IMR-90 (cell line): ENCODE measurements at regions not wholly inside any gene's neighbourhood (a gene's known extent, or its start where the extent isn't known, plus 50 kb on each side); places are given as distances from the start of the nearest gene placed in this dataset.

Source experiments
- ATAC-seq: fragments of 200-7000 bp; cut with Tn5 transposase; 2 replicates; pipeline ENCODE4 v1.9.1; 2020; ENCODE audit warnings: low read depth, mild to moderate bottlenecking, moderate library complexity
- BruUV-seq: library from RNA; stranded (reverse); fragments of 400-500 nt; replicated peaks from 2 replicates; lab custom pipeline; 2021; lab: Mats Ljungman, UMichigan
- CTCF ChIA-PET: fragments of 300-600 bp; formaldehyde crosslinking; extraction: SDS; loops from one replicate; lab custom pipeline; 2021; ENCODE audit warnings: antibody characterized with exemption; lab: Yijun Ruan, JAX
- POLR2A ChIA-PET: fragments of 300-600 bp; sonication (Branson Sonifier 250); formaldehyde crosslinking; loops from one replicate; lab custom pipeline; 2022; ENCODE audit warnings: antibody characterized with exemption; ENCODE audit not compliant: unreplicated experiment; lab: Charles Lee
- DNase-seq: peaks from one replicate; pipeline ENCODE4 v3.0.0; 2013
- H2AFZ ChIP-seq: replicated peaks from 2 replicates; pipeline ENCODE3; 2013; ENCODE audit warnings: low read length, mild to moderate bottlenecking; ENCODE audit not compliant: poor library complexity
- H2AK5ac ChIP-seq: 2 replicates; pipeline ENCODE4 v1.6.1; 2013; ENCODE audit warnings: low read depth, low read length, inconsistent platforms
- H2AK9ac ChIP-seq: replicated peaks from 2 replicates; pipeline ENCODE3; 2013; ENCODE audit warnings: mild to moderate bottlenecking, low read depth, low read length, moderate library complexity; ENCODE audit not compliant: poor library complexity
- H2BK120ac ChIP-seq: 2 replicates; pipeline ENCODE4 v1.6.1; 2013; ENCODE audit warnings: low read depth, low read length, inconsistent platforms
- H2BK15ac ChIP-seq: 3 replicates; pipeline ENCODE4 v1.6.1; 2013; ENCODE audit warnings: low read depth, low read length, inconsistent platforms
- H2BK20ac ChIP-seq: 2 replicates; pipeline ENCODE4 v1.6.1; 2013; ENCODE audit warnings: low read depth, mild to moderate bottlenecking, inconsistent platforms, low read length, moderate library complexity
- H2BK5ac ChIP-seq: 2 replicates; pipeline ENCODE4 v1.6.1; 2013; ENCODE audit warnings: mild to moderate bottlenecking, low read depth, low read length, inconsistent platforms; ENCODE audit not compliant: poor library complexity, severe bottlenecking
- H3K14ac ChIP-seq: replicated peaks from 2 replicates; pipeline ENCODE4 v1.6.1; 2013; ENCODE audit warnings: low read depth, low read length, inconsistent platforms
- H3K18ac ChIP-seq: 2 replicates; pipeline ENCODE4 v1.6.1; 2013; ENCODE audit warnings: low read depth, low read length, control low read depth
- H3K23ac ChIP-seq: 2 replicates; pipeline ENCODE4 v1.6.1; 2013; ENCODE audit warnings: low read depth, low read length, inconsistent platforms
- H3K27ac ChIP-seq: 2 replicates; pipeline ENCODE4 v1.5.1; 2013; ENCODE audit warnings: mild to moderate bottlenecking, control low read depth, low read length; ENCODE audit not compliant: insufficient read depth
- H3K27me3 ChIP-seq: 2 replicates; pipeline ENCODE4 v1.6.1; 2013; ENCODE audit warnings: low read length; ENCODE audit not compliant: control insufficient read depth, insufficient read depth
- H3K36me3 ChIP-seq: 2 replicates; pipeline ENCODE4 v1.6.1; 2013; ENCODE audit warnings: low read length, mixed read lengths; ENCODE audit not compliant: control insufficient read depth, insufficient read depth
- H3K4ac ChIP-seq: 2 replicates; pipeline ENCODE4 v1.6.1; 2013; ENCODE audit warnings: low read depth, low read length, inconsistent platforms
- H3K4me1 ChIP-seq: 2 replicates; pipeline ENCODE4 v1.6.1; 2013; ENCODE audit warnings: low read length, mixed read lengths; ENCODE audit not compliant: control insufficient read depth, insufficient read depth
- H3K4me2 ChIP-seq: 2 replicates; pipeline ENCODE4 v1.6.1; 2013; ENCODE audit warnings: low read depth, mild to moderate bottlenecking, control low read depth, low read length, moderate library complexity
- H3K4me3 ChIP-seq: 2 replicates; pipeline ENCODE4 v1.5.1; 2013; ENCODE audit warnings: low read depth, mild to moderate bottlenecking, control low read depth, low read length, moderate library complexity; ENCODE audit not compliant: insufficient read depth
- H3K56ac ChIP-seq: 2 replicates; pipeline ENCODE4 v1.6.1; 2013; ENCODE audit warnings: low read length, inconsistent platforms; ENCODE audit not compliant: insufficient read depth; ENCODE audit errors: extremely low read depth
- H3K79me1 ChIP-seq, 2 experiments: 2 replicates each; pipeline ENCODE4 v1.6.1; 2013; ENCODE audit warnings: low read length in 2 of 2, inconsistent platforms in 1 of 2, low read depth in 1 of 2
- H3K9ac ChIP-seq: 2 replicates; pipeline ENCODE4 v1.6.1; 2013; ENCODE audit warnings: low read depth, low read length, control low read depth
- H3K9me1 ChIP-seq: 2 replicates; pipeline ENCODE4 v1.6.1; 2013; ENCODE audit warnings: low read length, inconsistent platforms; ENCODE audit not compliant: insufficient read depth
- H3K9me3 ChIP-seq: 2 replicates; pipeline ENCODE4 v1.6.1; 2013; ENCODE audit warnings: low read length; ENCODE audit not compliant: control insufficient read depth, insufficient read depth
- H4K20me1 ChIP-seq: 2 replicates; pipeline ENCODE4 v1.6.1; 2013; ENCODE audit warnings: low read length, inconsistent platforms; ENCODE audit not compliant: insufficient read depth
- H4K5ac ChIP-seq: 2 replicates; pipeline ENCODE4 v1.6.1; 2013; ENCODE audit warnings: mild to moderate bottlenecking, low read depth, low read length, control low read depth
- H4K8ac ChIP-seq, 2 experiments: 2 replicates each; pipeline ENCODE4 v1.6.1; 2013; ENCODE audit warnings: low read depth in 2 of 2, low read length in 2 of 2, control low read depth in 1 of 2, inconsistent platforms in 1 of 2
- H4K91ac ChIP-seq: 2 replicates; pipeline ENCODE4 v1.6.1; 2013; ENCODE audit warnings: low read depth, low read length, inconsistent platforms; ENCODE audit not compliant: insufficient read depth
- BHLHE40 ChIP-seq: fragments of 150-350 bp; IDR thresholded peaks from 2 replicates; pipeline ENCODE4 v1.6.1; 2016; ENCODE audit warnings: mild to moderate bottlenecking, low read depth, low read length
- MAZ ChIP-seq: IDR thresholded peaks from 2 replicates; pipeline ENCODE4 v1.6.1; 2012; ENCODE audit warnings: low read depth, mild to moderate bottlenecking, low read length, improper control_type of control experiment, moderate library complexity, borderline replicate concordance
- POLR2A ChIP-seq: IDR thresholded peaks from 2 replicates; pipeline ENCODE4 v1.6.1; 2012; ENCODE audit warnings: mild to moderate bottlenecking, low read depth, low read length
- RAD21 ChIP-seq: IDR thresholded peaks from 2 replicates; pipeline ENCODE4 v1.6.1; 2012; ENCODE audit warnings: low read length, improper control_type of control experiment
- WGBS, 2 experiments: methylation state at CpG; one replicate each; pipeline versions ENCODE4 v1.1.5 to v1.1.7; 2013; ENCODE audit warnings: missing lambda C conversion rate in 2 of 2; ENCODE audit not compliant: insufficient read length in 1 of 2; ENCODE audit errors: extremely low coverage in 2 of 2; 5-methylcytosine and 5-hydroxymethylcytosine counted together
- dilution Hi-C: fragments of 300-500 bp; cut with HindIII; formaldehyde crosslinking; loops from one replicate; pipeline ENCODE4 v1.14.3; 2018; ENCODE audit warnings: low sequenced_read_pairs; ENCODE audit not compliant: unreplicated experiment
- in situ Hi-C: fragments of 300-500 bp; cut with MboI; formaldehyde crosslinking; loops from 3 replicates; pipeline ENCODE4 v1.14.3; 2019; ENCODE audit warnings: low sequenced_read_pairs, inconsistent platforms, mixed read lengths
- intact Hi-C: fragments of 100-400 bp; cut with micrococcal nuclease; formaldehyde crosslinking; loops from 2 replicates; pipeline ENCODE4 v1.10.0; 2022

DNA sequence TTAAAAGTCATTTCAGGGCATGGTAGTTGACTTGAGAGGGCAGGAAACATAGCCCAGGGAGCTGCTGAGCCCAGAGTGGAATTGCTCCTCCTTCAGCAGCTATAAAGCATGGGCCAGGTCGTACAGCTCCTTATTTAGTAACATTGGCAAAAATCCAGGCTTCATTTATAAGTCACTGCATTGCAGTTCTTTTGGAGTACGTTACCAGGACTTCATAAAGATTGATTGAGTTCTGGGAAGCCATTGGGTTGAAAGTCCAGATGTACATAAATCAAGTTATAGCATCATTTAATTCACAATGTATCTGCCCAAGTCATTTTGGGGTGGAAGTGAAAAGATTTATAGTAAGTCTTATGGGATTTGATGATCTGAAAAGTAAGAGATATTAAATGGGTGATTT lies 53.0 kb upstream of the ANKEF1 start:
- in situ Hi-C loops (loop anchor here (25.0 kb wide), 1 partner anchor 555 kb away; no protein-coding TSS in a partner anchor), intact Hi-C loops (no loop called here), dilution Hi-C loops (no loop called here)
- Histone ChIP-seq H3K36me3 (no peaks in the 10 kb centered on the region), H4K91ac (no peak overlapping the region), H3K4me1 (no peaks in the 10 kb centered on the region), H4K8ac (no peak overlapping the region), H2BK120ac (no peak overlapping the region), H3K4me2 (no peak overlapping the region), H3K14ac (no peak overlapping the region), H3K23ac (no peak overlapping the region), H2BK5ac (no peak overlapping the region), H3K9ac (no peak overlapping the region), H3K9me1 (no peaks in the 10 kb centered on the region), H2AFZ (no peak overlapping the region), H3K27ac (no peak overlapping the region), H2AK9ac (no peak overlapping the region), H3K79me1 (no peaks in the 10 kb centered on the region), H2BK15ac (no peak overlapping the region), H3K9me3 (no peaks in the 10 kb centered on the region), H3K4ac (no peak overlapping the region), H2AK5ac (no peak overlapping the region), H3K56ac (no peak overlapping the region), H4K20me1 (no peaks in the 10 kb centered on the region), H3K27me3 (peaks cover 2% of the 10 kb centered on the region; the same call in 1 of the 2 replicates), H3K18ac (no peak overlapping the region), H4K5ac (no peak overlapping the region), H3K4me3 (no peak overlapping the region), H2BK20ac (no peak overlapping the region)
- ATAC-seq (no peak), DNase-seq (no peak)
- no TSS peak for BruUV-seq
- POLR2A ChIA-PET: no interaction called here
- WGBS, 2 experiments: no CpG with 5 or more reads among the region's 2 CpGs
- TF ChIP-seq POLR2A: no peak
- TF ChIP-seq MAZ: no peak
- no peak for TF ChIP-seq RAD21
- TF ChIP-seq BHLHE40: no peak
- CTCF ChIA-PET: interaction anchor here (0.8 kb wide), 1 partner anchor 446 kb away, joined by 4 read pairs; no protein-coding TSS in a partner anchor
